DMS53 treated with DMSO at 0.1 percent for 48 hours (cell line): ENCODE measurements at regions not wholly inside any gene's neighbourhood (a gene's known extent, or its start where the extent isn't known, plus 50 kb on each side); places are given as distances from the start of the nearest gene placed in this dataset.
"Not testable (repeated sequence)": the region's sequence is repeated elsewhere in the genome, so short reads cannot be mapped to it uniquely, and the experiment has no call there.

Experiments used
- DNase-seq: peaks from one replicate; lab custom pipeline; 2025; ENCODE audit not compliant: unreplicated experiment; lab: John Stamatoyannopoulos, UW

- no peak for DNase-seq
Observed at GRCh38 chrX:110965409-110966090, 130.4 kb upstream of the PAK3 start.

- DNase-seq = no peak
Observed at GRCh38 chrX:110964786-110965185, 131.2 kb upstream of the PAK3 start.

DNA sequence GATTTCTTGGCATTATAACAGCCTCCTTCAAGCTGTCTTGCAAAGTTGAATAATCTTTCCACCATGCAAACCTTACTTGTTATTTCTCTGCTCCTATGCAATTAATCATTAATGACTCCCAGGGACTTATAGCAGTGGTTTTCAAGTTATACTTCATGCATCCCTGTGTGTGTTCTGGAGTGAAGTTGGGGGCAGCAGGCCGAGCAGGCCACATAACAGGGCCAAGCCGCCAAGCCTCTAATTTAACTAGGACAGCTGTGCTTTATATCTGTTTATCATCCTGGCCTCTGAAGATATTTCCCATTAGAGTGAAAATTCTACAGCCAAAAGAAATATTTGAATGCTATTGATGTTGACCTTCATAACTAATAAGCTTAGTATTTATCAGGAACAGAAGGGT, 133.5 kb upstream of the PAK3 start:
- DNase-seq = no peak

DNA sequence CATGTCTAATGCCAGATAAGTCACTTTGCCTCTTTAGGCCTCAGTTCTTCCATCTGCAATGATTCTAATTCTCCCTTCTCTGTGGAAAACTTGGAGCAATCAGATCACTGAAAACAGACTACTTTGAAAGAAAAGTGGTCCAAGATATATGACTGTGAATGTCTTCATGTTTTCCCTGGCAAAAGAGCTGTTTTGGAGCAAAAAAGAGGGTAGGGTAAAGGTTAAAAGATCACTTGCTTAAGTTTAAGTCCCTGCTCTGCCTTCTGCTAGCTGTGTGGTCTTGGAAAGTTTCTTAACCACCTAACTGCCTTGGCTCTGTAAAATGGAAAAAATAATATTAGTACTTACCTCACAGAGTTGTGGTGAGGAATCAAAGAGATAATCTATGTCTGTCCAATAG, 140.3 kb upstream of the PAK3 start:
- DNase-seq = no peak

DNA sequence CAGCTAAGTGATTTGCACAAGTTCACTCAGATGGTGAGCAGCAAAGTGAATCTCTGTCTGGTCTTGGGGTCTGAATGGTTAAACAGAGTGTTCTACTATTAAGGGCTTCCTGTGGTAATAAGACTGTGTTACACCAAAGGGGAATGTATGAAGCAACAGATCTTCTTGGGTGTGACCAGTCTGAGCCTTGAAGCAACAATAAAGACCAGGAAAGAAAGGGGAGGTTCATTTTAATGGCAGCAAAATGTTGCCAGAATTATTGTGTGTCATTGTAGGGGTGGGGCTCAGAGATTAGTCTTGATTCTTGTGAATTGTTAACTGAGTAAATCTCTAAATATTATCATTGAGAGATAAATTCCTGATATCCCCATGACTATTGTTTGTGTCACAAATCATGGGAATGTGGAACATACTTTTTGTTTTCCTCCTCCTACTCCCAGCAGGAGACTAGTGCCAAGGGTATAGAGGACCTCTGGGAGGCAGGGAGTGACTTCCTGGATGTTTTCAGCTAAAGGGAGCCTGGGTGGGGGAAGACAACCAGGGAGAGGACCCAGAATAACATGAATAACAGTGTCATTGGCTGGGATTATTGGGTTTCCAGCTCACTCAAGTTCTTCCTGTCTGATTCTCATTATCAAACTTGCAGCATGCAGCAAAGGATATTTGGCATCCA, 141.4 kb upstream of the PAK3 start:
- no peak for DNase-seq

- DNase-seq = no peak
Observed at GRCh38 chrX:110951472-110952269, 144.3 kb upstream of the PAK3 start.

GRCh38 chrX:110944751-110945675, 149.4 kb upstream of the CHRDL1 start:
- DNase-seq = no peak

DNA sequence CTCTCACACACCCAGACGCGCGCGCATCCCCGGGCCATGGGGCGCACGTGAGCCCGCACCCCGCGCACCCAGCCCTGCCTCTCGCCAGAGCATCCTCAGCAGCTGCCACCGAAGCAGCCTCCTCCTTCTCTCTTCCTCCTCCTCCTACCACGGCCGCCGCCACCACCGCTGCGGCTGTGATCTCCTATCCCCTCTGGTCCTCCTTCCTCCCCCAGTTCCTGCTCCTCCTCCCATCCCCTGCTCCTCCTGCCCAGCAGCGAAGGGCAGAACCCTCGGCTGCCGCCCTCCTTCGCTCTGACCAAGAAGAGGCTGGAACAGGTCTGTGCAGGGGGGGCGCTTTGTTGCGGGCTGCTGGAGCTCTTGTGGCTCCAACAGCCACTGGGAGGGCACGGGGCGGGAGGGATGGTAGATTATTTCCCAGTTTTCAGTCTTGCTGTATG, 148.7 kb upstream of the CHRDL1 start:
- DNase-seq = no peak

- DNase-seq = no peak
Observed at GRCh38 chrX:110941906-110942305, 146.3 kb upstream of the CHRDL1 start.

GRCh38 chrX:110938977-110939732, 143.5 kb upstream of the CHRDL1 start:
- no peak for DNase-seq

DNA sequence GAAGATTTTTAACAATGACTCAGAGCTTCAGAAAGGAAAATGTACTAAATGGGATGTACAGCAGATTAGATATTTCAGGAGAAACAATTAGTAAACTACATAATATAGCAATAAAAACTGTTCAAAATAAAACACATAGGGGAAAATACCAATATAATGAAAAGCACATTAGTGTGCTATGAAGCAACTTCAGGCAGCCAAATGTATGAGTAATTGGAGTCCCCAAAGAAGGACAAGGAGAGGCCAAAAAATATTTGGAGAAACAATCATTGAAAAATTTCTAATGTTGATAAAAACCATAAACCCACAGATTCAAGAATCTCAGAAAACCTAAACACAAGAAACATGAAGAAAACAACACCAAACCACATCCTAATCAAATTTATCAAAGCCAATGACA, 129.3 kb upstream of the CHRDL1 start:
- DNase-seq = no peak

DNA sequence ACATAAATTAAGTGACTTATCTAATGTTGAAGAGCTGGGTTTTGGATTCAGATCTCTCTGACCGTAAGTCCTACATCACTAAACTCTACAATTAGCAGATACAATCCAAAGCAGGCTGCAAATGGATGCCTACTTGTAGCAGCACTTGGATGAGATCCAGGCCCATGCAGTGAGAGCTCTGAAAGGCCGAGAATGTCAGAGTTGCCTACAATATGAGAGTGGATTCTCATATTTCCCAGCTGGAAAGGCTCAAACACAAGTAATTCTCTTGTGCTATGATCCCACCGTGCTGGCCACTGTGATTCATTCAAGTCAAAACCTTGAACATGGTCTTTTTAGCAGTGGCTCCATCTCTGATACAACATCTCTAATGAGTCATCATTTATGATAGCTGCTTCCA, 125.4 kb upstream of the CHRDL1 start:
- DNase-seq = peak; percentile 48

DNA sequence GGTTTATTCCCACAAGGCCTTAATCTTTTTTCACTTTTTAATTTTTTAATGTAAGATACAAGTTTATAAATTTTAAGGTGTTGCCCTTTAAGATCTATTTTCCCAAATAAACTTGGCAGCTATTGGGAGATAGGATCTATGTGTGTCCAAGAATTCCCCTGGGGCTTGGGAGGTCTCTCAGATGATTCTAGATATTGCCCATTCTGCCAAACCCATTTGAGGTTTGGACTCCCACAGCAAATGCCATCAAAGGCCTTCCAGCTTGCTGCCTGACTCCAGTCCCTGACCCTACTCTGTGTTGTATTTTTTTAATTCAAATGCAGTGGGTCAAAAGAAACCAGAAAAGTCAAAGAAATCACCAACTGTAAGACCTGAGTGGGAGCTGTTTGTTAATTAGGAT, 120.0 kb upstream of the CHRDL1 start:
- DNase-seq = no peak

- peak; percentile 35 for DNase-seq
Observed at GRCh38 chrX:110915111-110915510, 119.5 kb upstream of the CHRDL1 start.

DNA sequence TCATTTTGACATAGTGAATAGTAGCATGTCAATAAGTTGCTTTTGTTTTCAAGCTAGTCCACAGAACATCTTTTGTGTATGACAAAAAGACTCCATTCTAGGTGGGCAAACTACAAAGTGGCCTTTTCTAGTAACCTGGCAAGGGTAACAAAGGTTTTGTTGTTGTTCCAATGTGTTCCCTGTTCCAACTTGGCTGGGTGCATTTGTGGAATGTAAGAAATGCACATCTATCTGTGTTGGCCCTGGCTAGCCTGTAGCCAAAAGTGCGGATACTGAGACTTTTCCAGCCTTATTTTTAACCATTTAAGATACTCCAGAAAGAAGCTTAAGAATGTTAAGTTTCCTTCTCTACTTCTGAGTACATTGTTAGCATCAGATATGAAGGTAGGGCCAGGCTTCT, 118.7 kb upstream of the CHRDL1 start:
- DNase-seq = no peak

DNA sequence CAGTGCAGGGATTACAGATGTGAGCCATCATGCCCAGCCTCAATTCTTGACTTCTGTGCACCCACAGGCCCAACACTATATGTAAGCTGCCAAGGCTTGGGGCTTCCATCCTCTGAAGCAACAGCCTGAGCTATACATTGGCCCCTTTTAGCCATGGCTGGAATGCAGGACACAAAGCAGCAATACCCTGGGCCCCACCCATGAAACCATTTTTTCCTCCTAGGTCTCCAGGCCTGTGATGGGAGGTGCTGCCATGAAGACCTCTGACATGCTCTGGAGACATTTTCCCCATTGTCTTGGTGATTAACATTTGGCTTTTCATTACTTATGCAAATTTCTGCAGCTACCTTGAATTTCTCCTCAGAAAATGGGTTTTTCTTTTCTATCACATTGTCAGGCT, 109.1 kb upstream of the CHRDL1 start:
- DNase-seq = not testable (repeated sequence)

- DNase-seq = no peak
Observed at GRCh38 chrX:110881971-110882370, 86.4 kb upstream of the CHRDL1 start.

- DNase-seq = no peak
Observed at GRCh38 chrX:110877326-110877725, 81.7 kb upstream of the CHRDL1 start.

- DNase-seq = no peak
Observed at GRCh38 chrX:110871839-110872238, 76.2 kb upstream of the CHRDL1 start.

GRCh38 chrX:110866421-110866820, 70.8 kb upstream of the CHRDL1 start:
- DNase-seq = no peak
